MM.1S (cell line): ENCODE measurements at regions not wholly inside any gene's neighbourhood (a gene's known extent, or its start where the extent isn't known, plus 50 kb on each side); places are given as distances from the start of the nearest gene placed in this dataset.

Experiments
- DNase-seq: peaks from one replicate; pipeline ENCODE4 v3.0.0-alpha.2; 2015
- H2AFZ ChIP-seq: fragments of 300-600 bp; sonication (generic); 2 replicates; pipeline ENCODE4 v1.6.0; 2016; ENCODE audit warnings: antibody characterized with exemption, low read length
- H3F3A ChIP-seq: fragments of 300-600 bp; sonication (generic); 2 replicates; pipeline ENCODE4 v1.6.1; 2016; ENCODE audit warnings: mild to moderate bottlenecking, antibody characterized with exemption, low read length, moderate library complexity, mixed read lengths; ENCODE audit not compliant: insufficient read depth
- H3K27ac ChIP-seq: fragments of 300-600 bp; sonication (generic); 2 replicates; pipeline ENCODE4 v1.5.1; 2016; ENCODE audit warnings: mild to moderate bottlenecking, low read length
- H3K27me3 ChIP-seq: fragments of 300-600 bp; sonication (generic); replicated peaks from 2 replicates; pipeline ENCODE4 v1.6.0; 2016; ENCODE audit warnings: low read length; ENCODE audit not compliant: insufficient read depth
- H3K36me3 ChIP-seq: fragments of 300-600 bp; sonication (generic); replicated peaks from 2 replicates; pipeline ENCODE4 v1.6.1; 2016; ENCODE audit warnings: mild to moderate bottlenecking, low read length, mixed read lengths; ENCODE audit not compliant: insufficient read depth
- H3K4me1 ChIP-seq: fragments of 300-600 bp; sonication (generic); 2 replicates; pipeline ENCODE4 v1.6.1; 2016; ENCODE audit warnings: low read length, mixed read lengths
- H3K4me2 ChIP-seq: fragments of 300-600 bp; sonication (generic); 2 replicates; pipeline ENCODE4 v1.6.0; 2016; ENCODE audit warnings: low read depth, low read length
- H3K4me3 ChIP-seq: fragments of 300-600 bp; sonication (generic); 2 replicates; pipeline ENCODE4 v1.5.1; 2016; ENCODE audit warnings: low read length, mixed read lengths
- H3K79me2 ChIP-seq: fragments of 300-600 bp; sonication (generic); 2 replicates; pipeline ENCODE4 v1.6.1; 2016; ENCODE audit warnings: mixed run types, low read length, mixed read lengths
- H3K9ac ChIP-seq: fragments of 300-600 bp; sonication (generic); 2 replicates; pipeline ENCODE4 v1.6.1; 2016; ENCODE audit warnings: low read length, mixed read lengths
- H3K9me2 ChIP-seq: fragments of 300-600 bp; sonication (generic); replicated peaks from 2 replicates; pipeline ENCODE4 v1.6.1; 2016; ENCODE audit warnings: mild to moderate bottlenecking, low read length, mixed read lengths; ENCODE audit not compliant: insufficient read depth
- H3K9me3 ChIP-seq: fragments of 300-600 bp; sonication (generic); replicated peaks from 2 replicates; pipeline ENCODE4 v1.6.1; 2016; ENCODE audit warnings: mild to moderate bottlenecking, low read length, mixed read lengths; ENCODE audit not compliant: insufficient read depth
- H4K20me1 ChIP-seq: fragments of 300-600 bp; sonication (generic); 2 replicates; pipeline ENCODE4 v1.6.1; 2016; ENCODE audit warnings: mild to moderate bottlenecking, low read length, moderate library complexity, mixed read lengths; ENCODE audit not compliant: insufficient read depth
- CTCF ChIP-seq: fragments of 300-600 bp; sonication (generic); IDR thresholded peaks from 2 replicates; pipeline ENCODE4 v1.5.1; 2016; ENCODE audit warnings: antibody characterized with exemption, low read length, mixed read lengths
- EZH2 ChIP-seq: fragments of 300-600 bp; sonication (generic); optimal IDR thresholded peaks from 2 replicates; pipeline ENCODE3; 2017; ENCODE audit warnings: low read depth, mild to moderate bottlenecking, antibody characterized with exemption, low read length, mixed read lengths
- EZH2phosphoT487 ChIP-seq: fragments of 300-600 bp; sonication (generic); IDR thresholded peaks from 2 replicates; pipeline ENCODE4 v1.6.1; 2018; ENCODE audit warnings: antibody characterized with exemption, low read length

- no peaks in the 10 kb centered on the region for H3K9me2 ChIP-seq
- H3K4me1 ChIP-seq, result no peaks in the 10 kb centered on the region
- no peak overlapping the region for H3K9ac ChIP-seq
- H3K36me3 ChIP-seq, result no peaks in the 10 kb centered on the region
- H3K27me3 ChIP-seq, result no peaks in the 10 kb centered on the region
- no peak for DNase-seq
- no peak overlapping the region for H3K27ac ChIP-seq
- no peak overlapping the region for H3K4me2 ChIP-seq
- H3K9me3 ChIP-seq, result no peaks in the 10 kb centered on the region
- H3K79me2 ChIP-seq, result no peaks in the 10 kb centered on the region
- no peaks in the 10 kb centered on the region for H4K20me1 ChIP-seq
- no peaks in the 10 kb centered on the region for H3F3A ChIP-seq
- H3K4me3 ChIP-seq, result no peak overlapping the region
- TF ChIP-seq EZH2 (no peak), EZH2phosphoT487 (no peak), CTCF (no peak)
- H2AFZ ChIP-seq, result no peak overlapping the region
Measured at GRCh38 chr9:73742412-73742811, 590.7 kb downstream of the ANXA1 start.

- no peaks in the 10 kb centered on the region for H4K20me1 ChIP-seq
- H3K4me2 ChIP-seq, result no peak overlapping the region
- H2AFZ ChIP-seq, result no peak overlapping the region
- H3K9me3 ChIP-seq, result no peaks in the 10 kb centered on the region
- TF ChIP-seq EZH2 (no peak), CTCF (no peak), EZH2phosphoT487 (no peak)
- no peaks in the 10 kb centered on the region for H3K9me2 ChIP-seq
- no peaks in the 10 kb centered on the region for H3K36me3 ChIP-seq
- no peak for DNase-seq
- no peaks in the 10 kb centered on the region for H3K27me3 ChIP-seq
- no peak overlapping the region for H3K4me3 ChIP-seq
- no peak overlapping the region for H3K9ac ChIP-seq
- no peak overlapping the region for H3K27ac ChIP-seq
- H3K4me1 ChIP-seq, result no peaks in the 10 kb centered on the region
- no peaks in the 10 kb centered on the region for H3F3A ChIP-seq
- H3K79me2 ChIP-seq, result no peaks in the 10 kb centered on the region
Measured at GRCh38 chr9:73743826-73744225, 592.2 kb downstream of the ANXA1 start.

GRCh38 chr9:73745598-73745997, 593.9 kb downstream of the ANXA1 start:
- H4K20me1 ChIP-seq, result no peaks in the 10 kb centered on the region
- no peaks in the 10 kb centered on the region for H3K36me3 ChIP-seq
- no peaks in the 10 kb centered on the region for H3K27me3 ChIP-seq
- H3F3A ChIP-seq, result no peaks in the 10 kb centered on the region
- TF ChIP-seq EZH2 (no peak), CTCF (no peak), EZH2phosphoT487 (no peak)
- H3K4me3 ChIP-seq, result no peak overlapping the region
- no peak for DNase-seq
- H3K4me2 ChIP-seq, result no peak overlapping the region
- H3K79me2 ChIP-seq, result no peaks in the 10 kb centered on the region
- H3K27ac ChIP-seq, result no peak overlapping the region
- H3K9ac ChIP-seq, result no peak overlapping the region
- H3K4me1 ChIP-seq, result no peaks in the 10 kb centered on the region
- no peaks in the 10 kb centered on the region for H3K9me2 ChIP-seq
- no peaks in the 10 kb centered on the region; the same call in 1 of the 2 replicates for H3K9me3 ChIP-seq
- no peak overlapping the region for H2AFZ ChIP-seq
